NCI-H345 (cell line): ENCODE measurements at regions not wholly inside any gene's neighbourhood (a gene's known extent, or its start where the extent isn't known, plus 50 kb on each side); places are given as distances from the start of the nearest gene placed in this dataset.

ENCODE experiments used
- DNase-seq: peaks from one replicate; lab custom pipeline; 2025; lab: John Stamatoyannopoulos, UW

DNA sequence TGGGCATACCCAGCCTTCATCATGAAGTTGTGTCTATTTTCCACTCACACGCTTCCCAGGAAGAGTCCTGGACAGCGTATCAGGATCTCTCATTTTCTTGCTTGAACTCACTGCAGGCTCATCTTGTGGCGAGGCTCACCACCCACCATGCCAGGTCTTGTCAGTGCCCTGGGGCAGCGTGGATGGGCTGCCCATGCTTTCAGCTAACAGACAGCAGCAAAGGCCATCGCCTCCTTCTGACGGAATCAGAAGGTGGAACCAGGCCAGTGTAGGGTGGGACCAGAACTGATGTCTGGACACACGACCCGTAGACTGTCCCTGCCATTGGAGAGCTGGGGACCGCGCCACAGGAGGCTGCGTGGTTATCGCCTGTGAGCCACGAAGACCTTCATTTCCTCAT is 169.4 kb downstream of the FOXL1 start:
- DNase-seq, result no peak

DNA sequence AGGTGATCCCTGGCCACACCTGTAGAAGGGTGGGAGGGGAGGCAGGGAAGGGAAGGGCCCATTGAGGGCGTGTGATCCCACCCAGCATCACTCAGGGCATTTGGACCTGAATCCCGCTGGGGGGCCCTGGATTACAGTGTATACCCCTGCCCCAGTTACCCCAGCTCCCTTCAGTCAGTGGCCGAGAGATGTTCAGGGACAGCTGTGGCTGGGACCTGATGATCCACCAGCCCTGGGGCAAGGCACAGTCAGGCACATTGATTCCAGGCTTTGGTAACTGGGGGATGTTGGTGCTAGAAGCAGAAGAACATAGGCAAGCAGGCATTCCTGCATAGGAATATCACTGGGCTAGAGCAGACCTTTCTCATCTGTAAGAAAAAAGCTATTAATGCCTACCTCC is 170.3 kb downstream of the FOXL1 start:
- no peak for DNase-seq

- DNase-seq, result no peak
Measured at GRCh38 chr16:86751076-86752030, 173.0 kb downstream of the FOXL1 start.

- DNase-seq, result no peak
Measured at GRCh38 chr16:86752582-86753175, 174.3 kb downstream of the FOXL1 start.

GRCh38 chr16:86753399-86753798 is 175.1 kb downstream of the FOXL1 start:
- no peak for DNase-seq

GRCh38 chr16:86755571-86756006 is 177.2 kb downstream of the FOXL1 start:
- DNase-seq, result no peak

GRCh38 chr16:86756882-86757703 is 178.7 kb downstream of the FOXL1 start:
- DNase-seq, result no peak

DNA sequence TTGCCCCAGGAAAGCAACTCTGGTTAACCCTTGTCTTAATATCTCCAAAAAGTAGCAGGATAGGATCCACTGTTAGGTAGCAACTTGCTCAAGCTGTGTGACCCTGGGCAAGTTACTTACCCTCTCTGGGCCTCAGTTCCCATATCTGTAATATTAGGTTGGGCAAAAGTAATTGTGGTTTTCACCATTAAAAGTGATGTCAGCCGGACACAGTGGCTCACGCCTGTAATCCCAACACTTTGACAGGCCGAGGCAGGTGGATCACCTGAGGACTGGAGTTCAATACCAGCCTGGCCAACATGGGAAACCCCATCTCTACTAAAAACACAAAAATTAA is 179.3 kb downstream of the FOXL1 start:
- DNase-seq, result no peak

DNA sequence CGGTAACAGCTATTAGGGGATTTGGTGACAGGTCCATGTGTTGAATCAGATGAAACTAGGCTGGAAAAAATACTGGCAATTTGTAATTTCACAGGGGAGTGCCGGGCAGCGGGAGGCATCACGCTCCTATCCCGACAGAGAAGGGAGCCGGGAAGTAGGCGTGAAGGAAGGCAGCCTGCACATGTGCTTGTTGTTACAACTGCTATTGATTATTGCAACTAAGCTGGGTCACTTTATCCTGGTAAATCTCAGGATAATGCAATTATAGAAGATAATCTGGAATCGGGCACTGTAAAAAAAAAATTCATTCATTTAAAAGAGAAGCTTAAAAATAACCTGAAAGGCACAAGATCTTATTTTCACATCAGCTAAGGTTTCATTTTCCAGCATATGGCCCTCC is 180.6 kb downstream of the FOXL1 start:
- no peak for DNase-seq

DNA sequence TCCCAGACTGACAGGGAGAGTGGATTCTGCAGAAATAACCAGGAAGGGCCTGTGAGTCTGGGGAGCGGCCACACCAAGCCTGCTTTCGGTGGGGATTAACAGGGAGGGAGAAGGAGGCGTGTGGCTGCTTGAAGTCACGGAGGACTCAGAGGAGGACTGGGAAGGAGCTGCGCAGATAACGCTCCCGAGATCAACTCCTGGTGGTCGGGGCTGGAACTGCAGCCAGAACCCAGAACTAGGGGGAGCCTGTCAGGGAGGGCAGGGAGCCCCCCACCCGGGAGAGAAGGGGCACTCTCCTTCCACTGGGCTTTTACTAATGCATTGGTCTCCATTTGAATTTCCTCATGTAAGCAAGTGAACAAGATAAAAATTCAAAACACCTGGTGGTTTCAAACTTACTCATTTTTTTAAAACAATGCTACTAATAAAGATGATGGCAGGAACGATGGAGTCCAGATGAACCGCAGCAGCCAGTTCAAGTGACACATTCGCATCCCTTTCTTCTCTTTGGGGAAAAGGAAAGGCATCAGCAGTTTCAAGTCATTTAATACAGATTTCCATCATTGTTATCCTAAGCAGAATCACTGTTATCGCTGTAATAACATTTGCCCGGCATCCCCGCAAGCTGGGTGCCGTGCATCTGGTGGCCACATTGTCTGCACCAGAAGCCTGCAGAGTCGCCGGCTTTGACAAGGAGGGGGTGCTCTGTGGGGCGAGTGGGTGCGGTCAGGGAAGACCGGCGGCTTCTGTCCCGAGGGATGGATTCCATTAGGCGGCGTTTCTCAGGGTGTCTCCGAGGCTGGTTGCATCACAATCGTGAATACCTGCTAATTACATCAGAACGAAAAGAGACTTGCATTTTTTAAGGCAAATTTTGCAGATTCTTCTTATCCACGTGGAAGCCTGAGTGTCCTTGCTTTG is 183.0 kb downstream of the FOXL1 start:
- no peak for DNase-seq

DNA sequence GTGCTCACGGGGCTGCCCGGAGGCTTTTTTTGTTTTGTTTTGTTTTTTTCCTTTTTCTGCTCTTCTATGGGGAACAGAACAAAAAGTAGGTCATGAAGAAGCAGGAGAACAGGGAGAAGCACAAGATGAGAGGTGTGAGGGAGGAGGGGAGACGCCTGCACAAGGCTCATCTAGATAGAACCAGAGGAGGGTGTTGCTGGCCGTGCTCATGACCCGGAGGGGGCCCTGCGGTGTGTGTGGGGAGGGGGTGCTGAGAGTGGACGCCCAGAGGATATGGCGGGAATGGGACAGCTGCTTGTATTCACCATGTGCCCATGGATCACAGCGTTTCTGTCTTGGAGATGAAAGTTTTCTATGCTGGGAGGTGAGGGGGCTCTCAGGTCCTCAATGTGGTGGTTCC is 183.7 kb downstream of the FOXL1 start:
- DNase-seq, result no peak

- no peak for DNase-seq
Measured at GRCh38 chr16:86763819-86764218, 185.5 kb downstream of the FOXL1 start.

GRCh38 chr16:86764551-86764950 is 186.2 kb downstream of the FOXL1 start:
- DNase-seq, result no peak

DNA sequence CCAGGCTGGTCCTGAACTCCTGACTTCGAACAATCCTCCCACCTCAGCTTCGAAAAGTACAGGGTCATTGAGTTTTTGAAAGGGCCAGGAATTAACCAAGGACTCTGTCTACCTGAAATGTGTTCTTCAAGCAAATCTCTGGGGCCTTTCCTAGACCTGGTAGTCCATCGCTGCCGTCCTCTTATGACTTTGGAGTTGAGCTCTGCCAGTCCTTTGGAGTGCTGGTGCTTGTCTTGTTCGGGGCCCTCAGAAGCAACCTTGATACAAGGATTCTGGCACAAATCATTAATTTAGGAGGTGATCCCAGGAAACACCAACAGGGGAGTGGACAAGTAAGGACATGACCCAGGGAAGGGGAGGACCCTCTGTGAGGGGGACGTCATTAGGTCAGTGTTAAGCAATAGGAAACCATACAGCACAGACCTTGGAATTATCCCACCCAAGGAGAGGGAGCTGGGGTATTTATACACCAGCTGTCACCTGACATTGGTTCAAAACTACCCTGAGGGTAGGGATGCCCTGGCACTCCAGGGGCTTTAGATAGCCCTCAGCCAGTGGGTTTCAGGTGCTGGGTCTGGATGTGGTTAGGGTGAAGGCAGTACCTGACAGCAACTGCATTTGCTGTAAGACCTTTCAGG is 187.2 kb downstream of the FOXL1 start:
- no peak for DNase-seq

GRCh38 chr16:86766700-86767099 is 188.4 kb downstream of the FOXL1 start:
- no peak for DNase-seq

GRCh38 chr16:86768228-86768791 is 190.0 kb downstream of the FOXL1 start:
- no peak for DNase-seq

DNA sequence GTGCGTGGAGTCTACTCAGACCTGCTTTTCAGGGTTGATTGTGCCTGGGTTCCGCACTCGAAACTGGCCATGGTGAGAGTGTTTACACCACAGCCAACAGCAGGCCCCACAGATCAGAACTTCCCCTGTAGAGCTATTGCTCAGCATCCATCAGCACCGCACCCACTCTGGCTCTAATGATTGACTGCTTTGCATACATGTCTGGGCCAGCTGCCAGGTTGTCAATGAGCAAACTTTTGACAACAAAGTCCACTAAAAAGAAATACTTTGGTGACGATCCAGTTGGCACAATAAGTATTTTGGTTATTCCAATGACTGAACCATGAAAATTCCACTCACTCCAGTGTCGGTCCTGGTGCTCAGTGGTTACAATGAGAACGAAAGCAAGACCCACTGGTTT is 190.7 kb downstream of the FOXL1 start:
- DNase-seq, result no peak

GRCh38 chr16:86771506-86772460 is 193.4 kb downstream of the FOXL1 start:
- DNase-seq, result no peak

DNA sequence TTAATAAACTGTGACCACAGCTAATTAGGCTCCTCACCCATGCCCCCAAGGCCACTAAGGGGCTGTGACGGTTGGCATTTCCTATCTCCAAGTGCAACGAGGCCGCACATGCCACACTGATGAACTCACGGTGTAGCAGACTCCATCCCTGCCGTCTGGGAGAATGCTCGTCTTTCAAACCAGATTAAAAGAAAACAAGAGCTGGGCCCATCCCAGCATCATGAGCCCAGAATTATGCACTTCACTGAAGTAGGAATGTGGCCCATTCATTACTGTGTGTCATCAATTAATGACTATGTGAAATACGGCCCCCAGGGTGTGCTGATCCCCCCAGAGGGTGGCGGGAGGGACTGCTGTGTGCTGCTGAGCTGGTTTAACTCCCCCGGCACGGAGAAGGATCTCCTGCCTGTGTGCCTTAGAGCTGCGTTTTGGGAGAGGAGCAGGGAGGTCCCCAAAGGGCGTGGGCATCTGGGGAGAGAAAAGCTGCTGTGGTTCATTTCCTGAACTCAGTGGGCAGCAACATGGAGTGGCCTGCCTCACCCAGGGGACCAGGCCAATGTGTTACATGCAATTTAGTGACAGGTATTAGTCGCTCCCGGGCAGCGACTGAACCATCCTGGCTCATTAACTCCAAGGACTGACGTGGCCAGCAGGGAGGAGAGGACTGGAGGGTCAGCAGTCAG is 194.5 kb downstream of the FOXL1 start:
- DNase-seq, result no peak
